ENCODE measurements at regions not wholly inside any gene's neighbourhood (a gene's known extent, or its start where the extent isn't known, plus 50 kb on each side); places are given as distances from the start of the nearest gene placed in this dataset.

DNA sequence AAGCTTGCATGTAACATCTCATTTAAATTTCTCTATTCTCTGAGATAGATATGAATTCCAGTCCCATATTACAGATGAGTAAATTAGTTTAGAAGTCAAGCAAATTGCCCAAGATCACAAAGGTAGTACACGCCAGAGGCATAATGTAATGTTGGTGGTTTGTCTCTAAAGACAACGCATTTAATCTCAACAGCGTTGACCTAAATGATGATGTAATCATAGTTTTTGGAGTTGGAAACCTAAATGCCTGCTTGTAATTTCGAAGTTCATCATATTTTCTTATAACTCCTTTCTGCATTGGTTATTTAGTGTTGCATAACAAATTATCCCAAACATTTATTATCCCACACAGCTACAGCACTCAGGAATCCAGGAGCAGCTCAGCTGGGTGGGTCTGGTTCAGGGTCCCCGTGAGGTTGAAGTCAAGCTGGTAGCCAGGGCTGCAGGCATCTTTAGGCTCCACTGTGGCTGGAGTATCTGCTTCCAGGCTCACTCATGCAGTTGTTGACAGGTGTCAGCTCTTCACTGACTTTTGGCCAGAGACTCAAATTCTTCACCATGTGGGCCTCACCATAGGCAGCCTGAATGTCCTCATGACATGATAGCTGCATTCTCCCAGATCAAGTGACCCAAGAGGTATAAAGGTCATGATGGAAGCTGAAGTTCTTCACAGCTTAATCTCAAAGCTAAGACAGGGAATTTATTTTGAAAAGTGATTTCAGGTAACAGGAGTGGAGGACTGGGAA lies 122.0 kb upstream of the SPTLC3 start:
- DNase-seq (ENCODE audit: low spot score) = no peak

DNA sequence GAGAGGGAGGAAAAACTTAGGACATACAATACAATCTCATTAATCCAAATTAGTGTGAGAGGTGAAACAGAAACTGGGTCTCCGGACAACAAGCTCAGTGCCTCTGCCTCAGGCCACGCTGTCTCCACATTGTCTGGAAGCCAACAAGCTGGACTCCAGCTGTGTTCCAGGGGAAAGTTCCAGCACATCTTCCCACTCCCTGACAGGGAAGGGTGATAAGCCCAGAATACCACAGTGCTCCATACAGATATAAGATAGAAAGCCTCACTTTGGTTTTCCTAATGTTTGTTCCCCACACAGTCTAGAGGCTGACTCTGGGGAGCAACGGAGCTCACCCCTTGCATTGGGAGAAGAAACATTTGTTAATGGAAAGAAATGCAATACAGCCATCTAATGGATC lies 117.1 kb upstream of the SPTLC3 start:
- DNase-seq (ENCODE audit: low spot score) = no peak

DNA sequence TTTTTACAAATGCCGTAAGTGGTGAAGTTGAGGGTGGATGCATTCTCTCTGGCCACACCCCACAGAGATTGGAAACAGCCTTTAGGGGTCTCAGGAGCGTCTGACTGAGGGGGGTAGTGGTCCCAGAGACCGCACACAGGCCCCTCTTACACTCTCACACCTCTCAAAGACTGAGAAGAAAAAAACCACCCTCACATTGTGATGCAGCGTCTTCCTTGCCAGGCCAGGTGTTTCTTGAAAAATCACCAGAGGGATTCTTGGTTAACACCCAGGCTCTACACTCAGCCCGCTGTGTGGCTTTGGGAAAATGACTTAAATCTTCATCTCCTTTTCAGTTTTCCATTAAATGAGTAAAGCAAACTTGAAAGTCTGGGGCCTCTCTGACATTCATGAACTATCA lies 115.8 kb upstream of the SPTLC3 start:
- DNase-seq (ENCODE audit: low spot score) = no peak

DNA sequence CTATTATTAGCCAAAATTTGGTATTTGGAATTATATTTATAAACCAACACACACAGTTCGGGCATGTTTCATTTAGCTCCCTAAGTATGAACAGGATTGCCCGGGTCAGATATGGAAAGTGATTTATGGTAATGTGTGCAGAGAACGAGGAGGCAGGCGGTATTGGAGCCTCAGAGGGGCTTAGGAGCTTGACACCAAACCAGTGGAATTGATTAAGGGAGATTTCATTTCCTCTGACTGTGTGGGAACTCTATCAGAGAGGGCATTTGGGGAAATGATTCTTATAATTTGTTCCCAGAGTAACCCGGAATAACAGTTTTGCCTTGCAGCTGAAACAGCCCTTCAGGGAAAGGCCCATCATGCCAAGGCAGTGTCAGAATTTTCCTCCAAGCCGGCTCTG lies 115.1 kb upstream of the SPTLC3 start:
- no peak for DNase-seq (ENCODE audit: low spot score)

DNA sequence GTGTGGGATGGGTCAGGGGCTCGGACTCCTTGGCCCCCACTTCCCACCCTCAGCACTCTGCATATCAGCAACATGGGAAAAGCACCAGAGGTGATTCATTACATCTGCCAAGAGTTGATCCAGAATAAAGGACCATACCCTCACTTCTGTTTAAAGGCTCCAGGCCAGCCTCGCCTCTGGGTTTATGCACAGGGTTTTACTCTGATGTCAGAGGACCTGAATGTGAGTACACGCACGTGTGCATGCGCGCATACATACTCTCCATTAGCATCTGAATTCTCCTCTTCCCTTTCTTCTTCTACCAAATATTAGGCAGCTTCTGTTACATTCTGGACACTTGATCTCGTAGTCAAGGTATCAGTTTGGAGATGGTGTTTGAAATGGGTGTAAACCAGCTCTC lies 114.7 kb upstream of the SPTLC3 start:
- DNase-seq (ENCODE audit: low spot score) = no peak

DNA sequence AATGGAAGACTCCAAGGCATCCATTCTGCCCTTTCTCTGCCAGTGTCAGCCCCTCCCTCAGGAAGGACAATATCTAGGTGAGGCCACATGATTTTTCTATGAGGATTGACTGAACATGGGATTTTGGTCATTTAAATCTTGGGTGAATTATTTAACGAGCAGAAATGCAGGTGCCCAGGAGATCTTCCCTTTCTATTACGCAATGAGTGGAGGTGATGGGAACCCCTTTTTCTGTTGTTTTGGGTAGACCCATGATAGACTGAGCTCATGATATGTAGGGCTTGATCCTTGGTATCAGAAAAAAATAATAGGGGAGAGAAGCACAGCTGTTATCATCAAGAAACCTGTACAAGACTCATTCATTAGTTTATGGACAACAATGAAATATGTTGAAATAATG lies 112.6 kb upstream of the SPTLC3 start:
- no peak for DNase-seq (ENCODE audit: low spot score)

- no peak for DNase-seq (ENCODE audit: low spot score)
Observed at GRCh38 chr20:12902992-12903391, 105.8 kb upstream of the SPTLC3 start.

DNA sequence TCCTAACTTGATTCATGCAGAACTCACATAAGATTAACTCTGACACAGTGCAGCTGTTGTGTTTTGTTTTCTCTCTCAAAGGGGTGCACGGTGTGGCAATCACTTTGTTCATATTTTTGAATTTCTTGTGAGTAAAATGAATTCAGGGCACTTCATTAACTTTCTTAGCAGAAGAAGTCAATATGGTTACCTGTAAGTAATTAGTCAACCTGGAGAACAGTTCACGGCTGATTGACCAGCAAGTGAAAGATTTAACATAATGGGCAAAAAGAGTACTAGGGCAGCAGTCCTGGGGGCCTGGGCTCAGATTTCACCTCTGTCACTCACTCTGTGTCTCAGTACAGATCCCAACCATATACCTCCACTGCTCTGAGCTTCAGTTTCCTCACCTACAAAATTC lies 102.4 kb upstream of the SPTLC3 start:
- no peak for DNase-seq (ENCODE audit: low spot score)

DNA sequence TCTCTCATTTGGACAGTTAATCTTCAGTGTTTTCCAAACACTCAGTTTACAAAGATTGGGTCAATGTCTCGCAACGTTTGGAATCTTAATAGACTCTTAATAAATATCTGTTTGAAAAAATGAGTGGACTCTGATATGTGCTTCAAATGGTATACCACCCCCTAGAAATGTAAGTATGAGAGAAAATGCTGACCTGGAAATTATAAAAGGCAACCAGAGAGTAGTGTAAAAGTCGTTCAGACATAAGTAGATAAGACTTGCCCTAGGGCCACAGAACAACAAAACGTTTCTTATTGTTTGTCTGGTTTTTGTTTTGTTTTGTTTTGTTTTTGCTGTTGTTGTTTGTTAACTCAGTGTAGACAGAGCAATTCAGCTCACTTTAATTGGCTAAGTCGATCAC lies 97.4 kb upstream of the SPTLC3 start:
- DNase-seq (ENCODE audit: low spot score) = no peak

GRCh38 chr20:12913781-12914443 lies 94.9 kb upstream of the SPTLC3 start:
- no peak for DNase-seq (ENCODE audit: low spot score)

DNA sequence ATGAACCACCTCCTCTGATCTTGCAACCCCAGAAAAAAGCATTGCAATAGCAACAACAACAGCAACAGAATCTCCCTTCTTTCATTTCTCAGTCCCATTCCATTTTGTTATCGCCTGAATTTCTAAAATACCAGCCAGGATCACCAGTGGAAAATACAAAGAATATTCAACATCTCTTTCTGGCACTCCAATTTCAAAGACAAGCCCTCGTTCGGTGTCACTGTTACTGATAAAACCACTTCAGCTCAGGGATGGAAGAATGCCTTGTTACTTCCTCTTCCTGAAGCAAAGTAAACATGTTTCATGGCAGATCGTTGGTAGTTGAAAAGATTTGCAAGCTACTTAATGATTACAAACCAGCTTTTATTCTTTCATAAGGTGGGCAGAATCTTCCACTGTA lies 94.0 kb upstream of the SPTLC3 start:
- no peak for DNase-seq (ENCODE audit: low spot score)

- DNase-seq (ENCODE audit: low spot score) = no peak
Observed at GRCh38 chr20:12916699-12917098, 92.1 kb upstream of the SPTLC3 start.

- no peak for DNase-seq (ENCODE audit: low spot score)
Observed at GRCh38 chr20:12924126-12924525, 84.6 kb upstream of the SPTLC3 start.

GRCh38 chr20:12925210-12925755 lies 83.5 kb upstream of the SPTLC3 start:
- peak; percentile 70 for DNase-seq (ENCODE audit: low spot score)

DNA sequence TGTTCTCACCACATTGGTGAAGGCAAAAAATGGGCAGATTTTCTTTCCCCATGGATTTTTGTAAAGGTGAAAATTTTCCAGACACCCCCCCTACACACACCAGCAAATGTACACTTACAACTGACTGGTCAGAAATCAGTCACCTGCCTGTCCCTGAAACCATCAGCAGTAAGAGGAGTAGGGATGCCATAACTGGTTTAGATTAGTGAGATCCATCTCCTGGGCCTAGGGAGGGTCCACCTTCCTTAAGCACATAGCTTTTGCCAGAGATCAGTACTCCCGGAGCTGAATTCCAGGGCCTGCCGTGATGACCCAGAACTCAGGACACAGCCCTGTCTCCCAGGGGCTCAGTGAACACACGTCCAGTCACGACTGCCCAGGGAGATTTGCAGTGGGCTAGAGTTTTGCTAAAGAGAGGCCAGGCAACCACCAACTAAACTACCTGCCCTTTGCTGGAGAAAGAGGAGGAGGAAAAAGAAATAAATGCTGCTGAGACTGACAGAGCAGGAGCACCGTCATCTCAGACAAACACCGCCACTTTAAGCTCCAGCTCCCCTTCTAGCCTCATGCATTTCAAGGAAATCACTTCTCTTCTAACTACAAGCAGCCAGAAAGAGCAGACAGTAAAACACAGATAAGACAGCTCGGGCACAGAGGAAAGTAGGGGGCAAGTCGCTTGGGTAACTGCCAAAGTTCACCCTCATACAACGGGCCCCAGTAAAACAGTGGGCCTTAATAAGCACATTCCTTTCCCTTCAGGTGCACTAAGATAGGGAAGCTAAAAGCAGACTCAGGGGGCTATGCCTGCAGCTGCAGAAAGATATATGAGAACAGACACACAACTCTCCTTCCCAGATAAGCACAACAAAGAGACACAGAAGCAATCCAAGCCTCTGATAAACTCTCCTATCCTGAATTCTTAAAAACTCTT lies 82.6 kb upstream of the SPTLC3 start:
- DNase-seq (ENCODE audit: low spot score) = no peak

GRCh38 chr20:12927489-12927888 lies 81.3 kb upstream of the SPTLC3 start:
- no peak for DNase-seq (ENCODE audit: low spot score)

DNA sequence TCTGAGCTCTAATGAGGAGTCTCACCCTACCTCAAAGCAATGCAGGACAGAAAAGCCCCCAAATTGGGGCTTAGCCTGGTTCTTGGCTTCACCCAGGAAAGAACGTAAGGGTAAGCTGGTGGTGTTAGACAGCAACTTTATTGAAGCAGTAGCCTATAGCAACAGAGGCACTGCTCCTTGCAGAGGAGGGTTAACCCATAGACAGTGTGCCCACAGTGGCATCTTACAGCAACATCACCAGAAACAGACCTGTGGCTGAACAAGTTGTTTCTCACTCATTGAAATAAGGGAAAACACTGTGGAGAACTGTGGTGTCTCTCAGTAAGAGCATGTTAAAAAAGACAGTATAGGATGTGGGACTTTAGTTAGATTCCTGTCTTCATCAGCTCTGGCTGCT lies 80.4 kb upstream of the SPTLC3 start:
- DNase-seq (ENCODE audit: low spot score) = no peak

DNA sequence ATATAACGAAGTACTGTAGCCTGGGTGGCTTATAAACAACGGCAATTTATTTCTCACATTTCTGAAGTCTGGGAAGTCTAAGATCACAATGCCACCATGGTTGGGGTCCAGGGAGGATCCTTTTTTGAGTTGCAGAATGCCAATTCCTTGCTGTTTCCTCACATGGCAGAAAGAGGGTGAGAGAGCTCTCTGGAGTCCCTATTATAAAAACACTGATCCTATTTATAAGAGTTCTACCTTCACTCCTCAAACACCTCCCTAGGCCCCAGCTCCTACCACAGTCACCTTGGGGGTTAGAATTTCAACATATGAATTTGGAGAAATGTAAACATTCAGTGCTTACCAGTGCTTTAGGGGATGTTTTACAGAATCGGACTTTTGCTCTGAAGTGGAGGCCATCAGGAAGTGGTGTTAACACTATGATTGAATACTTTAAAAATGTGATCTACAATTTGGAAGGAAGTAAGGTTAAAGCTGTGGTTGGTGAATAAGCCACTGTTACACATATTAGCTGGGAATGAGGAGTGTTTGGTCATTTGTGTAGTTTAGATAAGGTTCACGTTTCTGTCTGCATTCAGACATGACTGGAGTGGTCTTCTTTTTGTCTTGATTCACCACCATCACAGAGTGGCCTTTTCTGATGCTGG lies 79.9 kb upstream of the SPTLC3 start:
- no peak for DNase-seq (ENCODE audit: low spot score)

DNA sequence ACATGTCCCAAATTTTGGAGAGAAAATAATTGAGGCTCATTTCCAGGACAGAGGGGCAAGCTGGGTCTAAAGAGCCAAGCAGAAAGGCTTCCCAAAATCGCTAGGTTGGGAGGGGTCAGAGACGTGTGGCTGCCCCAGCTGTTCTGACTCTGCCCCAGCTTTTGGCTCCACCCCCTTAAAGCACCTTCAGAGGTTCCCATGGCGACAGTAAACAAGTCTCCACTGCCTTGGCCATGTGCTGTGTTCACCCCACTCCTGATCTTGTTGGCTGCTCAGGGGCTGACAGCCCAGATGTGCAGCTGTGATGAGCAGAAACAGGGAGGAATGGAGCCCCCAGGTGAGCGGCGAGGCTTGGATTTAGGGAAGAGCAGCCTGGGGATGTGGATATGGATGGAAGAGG lies 72.8 kb upstream of the SPTLC3 start:
- DNase-seq (ENCODE audit: low spot score) = no peak

- DNase-seq (ENCODE audit: low spot score) = no peak
Observed at GRCh38 chr20:12936524-12936923, 72.2 kb upstream of the SPTLC3 start.

DNA sequence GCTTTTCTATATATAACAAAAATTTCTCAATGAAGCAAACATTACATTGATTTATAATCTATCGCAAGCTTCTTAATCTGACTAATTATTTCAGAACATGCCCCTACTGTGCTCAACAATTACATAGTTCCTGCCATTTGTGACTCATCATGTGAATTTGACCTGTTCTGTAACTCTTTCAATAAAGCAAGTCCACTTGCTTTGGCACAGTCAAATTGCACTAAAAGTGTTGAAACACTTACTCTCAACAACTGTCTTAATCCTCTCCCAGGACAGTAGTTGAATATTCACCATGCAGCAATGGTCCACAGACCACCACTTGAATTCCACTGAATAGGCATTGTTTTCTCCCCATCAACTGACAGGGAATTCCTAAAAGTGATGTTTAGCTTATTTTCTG lies 67.7 kb upstream of the SPTLC3 start:
- DNase-seq (ENCODE audit: low spot score) = no peak

GRCh38 chr20:12942123-12942522 lies 66.6 kb upstream of the SPTLC3 start:
- no peak for DNase-seq (ENCODE audit: low spot score)

All from ureter (tissue), 1 donor.